OCI-M2 (cell line): ENCODE measurements at regions not wholly inside any gene's neighbourhood (a gene's known extent, or its start where the extent isn't known, plus 50 kb on each side); places are given as distances from the start of the nearest gene placed in this dataset.
A peak's percentile ranks its signal among the peaks of the same experiment; 100 is the strongest.

ENCODE experiments used
- DNase-seq: peaks from one replicate; lab custom pipeline; 2025; ENCODE audit not compliant: unreplicated experiment; lab: John Stamatoyannopoulos, UW

DNA sequence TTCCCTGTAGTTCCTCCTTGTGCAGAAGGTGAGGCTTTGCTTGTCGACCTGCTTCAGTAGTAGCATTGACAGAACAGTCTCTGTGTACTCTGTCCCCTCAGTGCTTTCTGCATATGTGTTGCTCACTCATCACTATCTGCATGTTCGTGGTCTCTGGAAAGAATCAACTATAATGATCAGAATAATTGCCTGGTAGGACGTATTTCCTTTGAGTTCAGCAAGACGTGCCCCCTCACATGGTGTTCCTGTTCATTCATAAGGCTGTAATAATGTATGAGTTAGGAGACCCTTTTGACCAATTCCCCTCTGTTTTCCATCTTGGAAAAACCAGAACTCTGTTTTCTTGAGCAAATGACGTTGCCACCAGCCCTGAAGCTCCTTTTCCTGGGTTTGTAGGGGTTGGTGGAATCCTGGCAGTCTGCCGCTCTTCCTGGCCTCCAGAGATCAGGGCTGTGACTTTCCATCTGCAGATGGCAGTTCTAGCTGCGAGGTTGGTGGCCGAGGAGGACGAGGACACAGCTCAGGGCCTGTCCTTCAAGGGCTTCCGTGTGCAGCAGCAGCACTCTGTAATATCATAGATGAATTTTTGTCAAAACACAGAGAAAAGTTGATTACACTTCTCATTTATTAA lies 61.9 kb downstream of the EXOSC2 start:
- DNase-seq: no peak

DNA sequence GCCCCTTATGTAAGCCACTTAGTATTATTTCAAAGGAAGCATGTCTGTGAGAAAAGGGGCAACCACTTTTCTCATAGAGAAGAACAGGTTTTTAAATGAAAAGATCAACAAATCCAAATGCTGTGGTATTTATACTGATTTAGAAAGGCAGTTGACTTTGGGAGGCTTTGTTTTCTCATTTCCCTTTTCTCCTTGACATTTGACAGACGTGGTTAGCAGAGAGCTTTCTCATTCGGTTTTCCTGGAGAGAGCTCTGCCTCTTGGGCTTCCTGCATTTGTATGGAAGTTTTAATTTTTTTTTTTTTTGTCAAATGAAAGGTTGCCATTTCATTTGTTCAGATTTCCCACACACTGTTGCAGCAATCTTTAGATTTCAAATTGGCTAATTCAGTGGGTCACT lies 62.5 kb downstream of the EXOSC2 start:
- DNase-seq: no peak

DNA sequence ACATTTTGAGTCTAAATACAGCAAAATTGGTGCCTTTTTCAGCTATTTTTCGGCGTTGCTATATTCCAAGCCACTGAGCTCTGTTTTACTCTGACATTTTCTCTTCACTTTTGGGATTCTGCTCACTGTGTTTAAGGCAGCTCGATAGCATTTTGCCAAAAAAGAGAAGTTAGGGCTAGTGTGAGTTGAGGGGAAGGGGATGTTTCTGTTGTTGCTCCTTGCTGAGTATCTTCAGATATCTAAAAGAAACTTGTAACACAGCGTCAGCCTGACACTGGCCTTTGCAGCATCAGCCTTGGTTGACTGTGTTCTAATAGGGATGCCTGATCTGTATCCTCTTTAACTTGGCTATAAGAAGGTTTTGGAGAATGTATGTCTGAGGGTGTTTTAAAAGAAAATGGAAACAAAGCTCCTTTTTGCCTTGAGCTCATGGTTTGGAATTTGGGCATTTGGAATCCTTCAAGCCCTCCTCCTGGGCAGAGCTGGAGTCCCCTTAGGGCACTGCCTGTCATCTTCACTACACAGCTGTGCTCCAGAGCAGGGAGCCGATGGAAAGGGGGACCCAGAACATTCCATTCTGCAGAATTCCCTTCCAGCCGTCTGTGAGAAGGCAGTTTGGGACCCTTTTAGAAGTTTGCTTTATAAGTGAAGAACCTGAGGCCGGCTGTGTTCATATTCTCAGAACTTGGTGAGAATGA lies 63.0 kb downstream of the EXOSC2 start:
- DNase-seq: no peak

DNA sequence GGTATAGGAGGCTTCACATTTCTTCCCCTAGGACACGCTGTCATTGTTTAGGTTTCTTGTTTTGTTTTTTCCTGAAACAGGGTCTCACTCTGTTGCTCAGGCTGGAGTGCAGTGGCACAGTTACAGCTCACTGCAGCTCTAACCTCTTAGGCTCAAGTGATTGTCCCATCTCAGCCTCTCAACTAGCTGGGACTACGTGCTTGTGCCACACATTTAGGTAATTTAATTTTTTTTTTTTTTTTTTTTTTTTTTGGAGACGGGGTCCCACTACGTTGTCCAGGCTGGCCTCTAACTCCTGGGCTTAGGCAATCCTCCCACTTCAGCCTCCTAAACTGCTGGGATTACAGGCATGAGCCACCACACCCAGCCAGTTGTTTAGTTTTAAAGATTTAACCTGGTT lies 66.2 kb downstream of the EXOSC2 start:
- DNase-seq: no peak

DNA sequence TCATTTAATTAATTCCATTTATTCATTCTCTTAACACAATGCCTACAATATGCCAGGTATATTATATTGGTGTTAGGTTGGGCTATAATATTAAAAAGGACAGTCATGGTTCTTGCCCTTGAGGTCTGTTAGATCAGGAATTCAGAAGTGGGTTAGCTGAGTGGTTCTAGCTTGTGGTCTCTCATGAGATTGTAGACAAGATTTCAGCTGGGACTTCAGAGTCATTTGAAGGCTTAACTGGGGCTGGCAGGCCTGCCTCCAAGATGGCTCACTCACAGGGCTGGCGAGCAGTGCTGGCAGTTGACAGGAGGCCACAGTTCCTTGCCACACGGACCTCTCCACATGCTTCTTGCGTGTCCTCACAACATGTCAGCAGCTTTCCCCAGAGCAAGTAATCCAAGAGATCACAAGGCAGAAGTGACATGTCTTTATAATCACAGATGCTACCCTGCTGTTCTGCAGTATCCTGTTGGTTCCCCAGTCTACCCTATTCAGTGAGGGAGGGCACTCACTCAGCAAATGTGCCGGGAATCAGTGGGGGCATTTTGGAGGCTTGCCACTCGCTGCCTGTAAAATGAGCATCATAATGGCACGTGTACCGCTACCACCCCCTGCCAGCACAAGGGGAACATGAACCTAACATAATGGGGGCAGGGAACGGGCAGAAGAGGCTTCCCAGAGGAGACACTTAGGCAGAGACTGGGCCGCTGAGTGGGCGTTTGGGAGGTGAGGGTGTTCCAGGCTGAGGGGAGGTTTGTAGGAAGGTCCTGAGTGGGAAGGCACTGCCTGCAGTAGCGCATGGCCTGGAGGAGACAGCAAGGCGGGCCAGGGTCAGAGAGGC lies 70.0 kb downstream of the EXOSC2 start:
- no peak for DNase-seq

DNA sequence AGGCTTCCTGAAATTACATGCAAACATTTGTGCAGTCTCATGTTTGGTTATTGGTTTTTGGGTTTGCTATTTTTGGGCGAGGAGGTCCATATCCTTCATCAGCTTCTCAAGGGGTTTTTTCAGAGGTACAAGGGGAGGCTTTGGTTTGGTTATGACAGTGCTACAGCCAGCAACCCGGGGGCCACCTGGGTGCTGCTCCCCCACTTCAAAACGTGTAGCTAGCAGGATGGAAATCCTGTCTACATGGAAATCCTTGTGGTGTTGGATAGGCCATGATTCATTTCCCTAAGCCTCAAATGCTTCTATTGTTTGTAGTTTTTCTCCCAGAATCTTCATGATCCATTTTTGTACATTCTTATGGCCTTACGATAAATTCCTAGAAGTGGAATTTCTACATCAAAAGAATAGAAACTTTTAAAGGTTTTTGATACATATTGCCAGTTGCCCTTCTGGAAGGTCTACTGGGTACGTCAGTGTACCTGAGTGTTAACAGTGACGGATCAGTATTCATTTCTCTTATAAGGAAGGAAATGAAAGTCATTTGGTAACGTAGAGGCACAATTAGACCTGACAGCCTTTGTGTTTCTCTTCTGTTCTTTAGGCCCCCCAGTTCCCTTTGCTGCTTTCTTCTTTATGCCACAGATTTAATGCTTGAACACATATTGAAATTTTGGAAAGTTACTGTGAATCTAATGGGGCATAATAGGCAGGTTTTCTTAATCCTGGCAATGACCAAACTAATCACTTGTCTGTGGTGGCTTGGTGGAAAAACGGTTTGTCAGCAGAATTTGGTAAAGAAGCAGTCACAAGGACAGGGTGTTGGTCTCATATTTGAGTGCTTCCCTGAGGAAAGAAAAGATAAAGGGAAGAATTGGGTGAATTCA lies 69.7 kb upstream of the ABL1 start:
- DNase-seq: no peak

DNA sequence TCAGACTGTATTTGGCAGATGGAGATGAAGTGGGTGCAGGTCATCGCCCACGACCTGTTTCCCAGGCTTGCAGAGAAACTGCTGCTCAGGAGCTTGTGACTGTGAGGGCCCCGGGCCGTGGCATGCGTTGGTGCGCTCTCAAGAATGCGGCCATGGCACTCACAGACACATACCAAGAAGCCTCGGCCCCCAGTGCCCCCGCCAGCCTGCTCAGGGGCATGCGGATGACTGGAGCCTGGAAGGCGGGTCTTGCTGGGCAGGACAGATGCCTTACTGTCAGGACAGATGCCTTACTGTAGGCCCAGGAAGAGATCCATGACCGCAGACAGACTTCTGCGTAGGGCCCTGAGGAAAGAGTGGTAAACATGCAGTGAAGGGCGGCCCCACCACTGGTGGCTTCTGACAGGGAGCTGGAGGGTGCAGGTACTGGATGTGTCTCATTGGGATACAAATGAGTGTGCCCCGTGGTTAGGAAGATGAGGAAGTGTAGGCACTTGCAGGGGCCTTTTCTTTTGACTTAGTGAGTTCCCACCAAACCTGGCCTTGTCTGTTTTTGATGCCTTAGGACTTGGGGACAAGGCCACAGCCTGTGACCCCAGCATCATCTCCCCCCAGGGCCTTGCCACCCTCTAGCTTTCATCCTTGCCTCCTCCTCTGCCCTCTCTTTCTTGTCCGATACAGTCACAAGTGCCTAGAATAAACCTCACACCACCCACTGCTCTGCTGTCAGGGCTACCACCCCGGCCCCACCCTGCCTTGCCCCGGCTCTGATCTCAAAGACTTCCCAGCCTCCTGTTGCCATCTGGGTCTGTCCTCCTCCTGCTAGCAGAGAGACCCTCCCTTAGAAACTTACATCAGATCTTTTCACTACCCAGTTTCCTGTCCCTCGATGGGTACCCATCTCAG lies 68.8 kb upstream of the ABL1 start:
- no peak for DNase-seq

DNA sequence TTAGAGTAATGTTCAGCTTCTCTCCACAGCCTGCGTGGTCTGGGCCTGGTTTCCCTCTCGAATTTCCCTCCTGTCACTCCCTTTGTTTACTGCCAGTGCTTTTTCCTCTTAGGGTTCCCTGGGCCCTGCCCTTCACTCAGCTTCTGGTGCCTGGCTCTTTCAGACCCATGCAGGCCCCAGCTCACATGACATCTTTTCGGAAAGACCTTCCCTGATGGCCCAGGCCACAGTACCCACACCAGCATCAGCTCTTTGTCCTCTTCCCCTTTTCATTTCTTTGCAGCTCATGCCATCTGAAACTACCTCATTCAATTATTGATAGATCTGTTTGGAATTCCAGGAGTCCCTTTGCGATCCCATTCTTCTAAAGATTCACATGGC lies 68.1 kb upstream of the ABL1 start:
- DNase-seq: no peak

DNA sequence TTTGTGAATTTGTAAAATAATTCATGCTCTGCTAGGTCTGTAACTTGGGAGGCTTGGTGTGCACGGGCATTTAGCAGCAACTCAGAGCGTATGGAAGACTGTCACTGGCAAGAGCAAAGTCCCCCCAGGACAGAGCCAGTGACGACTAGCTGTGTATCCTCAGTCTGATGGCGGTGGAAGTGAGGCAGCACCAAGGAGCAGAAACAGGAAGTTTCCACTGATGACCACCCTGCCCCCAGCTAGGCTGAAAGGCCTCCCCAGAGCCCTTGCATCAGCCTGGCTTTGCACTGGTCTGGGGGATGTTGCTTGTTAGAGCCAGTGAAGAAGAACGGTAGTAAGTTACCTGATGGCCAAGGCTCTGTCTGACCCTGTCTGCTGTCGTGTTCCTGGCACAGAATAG lies 66.8 kb upstream of the ABL1 start:
- DNase-seq: peak; percentile 1

DNA sequence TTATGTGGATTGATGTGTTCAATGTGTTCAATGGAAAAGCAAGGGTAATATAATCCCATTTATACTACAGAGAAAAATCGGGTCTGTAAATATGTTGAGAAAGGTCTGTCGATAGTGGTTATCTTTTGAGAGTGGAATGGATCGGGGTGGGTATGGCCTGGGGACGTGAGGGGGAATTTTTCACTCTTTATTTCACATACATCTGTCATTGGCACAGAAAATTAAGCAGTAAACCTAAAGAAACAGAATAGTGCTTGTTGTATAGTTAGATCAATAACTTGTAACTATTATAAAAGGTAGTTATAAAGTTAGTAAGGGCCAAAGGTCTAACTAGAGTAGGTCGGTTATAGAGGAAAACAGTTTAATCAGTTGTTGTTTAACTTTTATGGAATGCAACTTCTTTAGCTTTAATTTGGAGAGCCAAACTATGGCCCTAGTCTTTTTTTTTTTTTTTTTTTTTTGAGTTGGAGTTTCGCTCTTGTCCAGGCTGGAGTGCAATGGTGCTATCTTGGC lies 66.1 kb upstream of the ABL1 start:
- no peak for DNase-seq

DNA sequence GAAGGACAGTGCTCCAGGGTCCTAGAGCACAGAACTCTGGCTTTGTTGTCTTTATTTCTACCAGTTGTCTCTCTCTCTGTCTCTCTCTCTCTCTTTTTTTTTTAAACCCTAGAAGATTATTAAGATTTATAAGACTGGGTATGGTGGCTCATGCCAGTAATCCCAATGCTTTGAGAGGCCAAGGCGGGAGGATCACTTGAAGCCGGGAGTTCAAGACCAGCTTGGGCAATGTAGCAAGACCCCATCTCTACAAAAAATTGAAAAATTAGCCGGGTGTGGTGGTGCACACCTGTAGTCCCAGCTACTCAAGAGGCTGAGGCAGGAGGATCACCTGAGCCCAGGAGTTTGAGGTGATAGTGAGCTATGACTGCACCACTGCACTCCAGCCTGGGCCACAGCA lies 65.0 kb upstream of the ABL1 start:
- DNase-seq: no peak

DNA sequence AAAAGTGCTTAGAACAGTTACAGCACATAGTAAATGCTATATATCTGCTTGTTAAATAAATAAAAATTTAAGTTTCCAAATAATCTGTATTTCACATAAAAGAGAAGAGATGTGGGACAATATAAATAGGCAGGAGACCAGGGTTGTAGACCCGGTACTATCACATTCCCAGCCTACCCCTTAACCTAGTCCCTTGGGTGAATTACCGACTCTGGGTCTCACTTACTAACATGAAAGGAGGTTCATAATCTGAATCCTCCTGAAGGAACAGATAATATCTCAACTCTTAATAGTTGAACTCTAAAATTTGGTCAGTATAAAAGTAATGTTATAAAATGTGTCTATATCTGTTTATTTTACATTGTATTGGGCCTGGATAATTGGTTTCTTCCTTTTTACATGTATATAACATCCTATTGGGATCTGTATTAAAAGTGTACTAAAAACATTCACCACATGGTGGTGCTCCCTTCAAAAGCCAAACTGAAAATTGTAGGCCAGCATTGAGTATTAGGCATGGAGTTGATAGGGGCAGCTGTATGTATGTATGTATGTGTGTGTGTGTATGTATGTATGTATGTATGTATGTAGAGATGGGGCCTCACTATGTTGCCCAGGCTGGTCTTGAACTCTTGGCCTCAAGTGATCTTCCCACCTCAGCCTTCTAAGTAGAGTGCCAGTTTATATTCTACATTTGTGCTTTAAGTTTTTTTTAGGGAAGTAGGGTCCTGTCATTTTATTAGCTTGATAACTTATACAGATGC lies 64.2 kb upstream of the ABL1 start:
- DNase-seq: peak; percentile 4

DNA sequence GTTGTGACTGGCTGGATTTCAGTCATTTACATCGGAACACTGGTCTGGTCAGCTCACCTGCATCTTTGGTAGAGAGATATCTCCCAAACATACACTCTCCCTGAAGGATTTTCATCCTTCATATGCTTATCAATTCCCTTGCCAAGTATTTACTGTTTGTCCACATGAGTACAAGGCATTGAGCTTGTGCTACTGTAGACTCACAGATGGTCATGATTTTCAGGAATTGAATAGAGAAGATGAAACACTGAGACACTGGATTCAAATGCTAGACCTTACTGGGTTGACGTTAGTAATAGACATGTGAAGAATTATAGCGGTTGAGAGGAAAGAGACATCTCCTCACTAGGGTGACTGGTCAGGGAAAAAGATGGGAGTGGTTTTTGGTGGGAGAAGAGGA lies 62.9 kb upstream of the ABL1 start:
- DNase-seq: no peak

DNA sequence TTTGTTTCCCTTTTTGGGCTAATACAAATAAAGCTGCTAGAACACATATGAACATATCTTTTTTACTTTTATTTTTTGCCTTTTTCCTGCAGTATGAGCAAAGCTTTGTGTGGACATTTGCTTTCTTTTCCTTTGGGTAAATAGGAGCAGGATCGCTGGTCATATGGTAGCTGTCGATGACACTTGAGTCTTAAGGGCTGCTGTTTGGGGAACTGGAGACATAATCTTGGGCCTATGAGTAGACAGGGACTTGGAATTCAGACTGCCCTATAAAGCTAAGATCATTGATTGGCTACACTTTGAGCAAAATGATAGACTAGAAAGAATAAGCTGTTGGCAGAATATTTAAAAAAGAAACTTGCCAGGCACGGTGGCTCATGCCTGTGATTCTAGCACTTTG lies 60.9 kb upstream of the ABL1 start:
- DNase-seq: no peak

DNA sequence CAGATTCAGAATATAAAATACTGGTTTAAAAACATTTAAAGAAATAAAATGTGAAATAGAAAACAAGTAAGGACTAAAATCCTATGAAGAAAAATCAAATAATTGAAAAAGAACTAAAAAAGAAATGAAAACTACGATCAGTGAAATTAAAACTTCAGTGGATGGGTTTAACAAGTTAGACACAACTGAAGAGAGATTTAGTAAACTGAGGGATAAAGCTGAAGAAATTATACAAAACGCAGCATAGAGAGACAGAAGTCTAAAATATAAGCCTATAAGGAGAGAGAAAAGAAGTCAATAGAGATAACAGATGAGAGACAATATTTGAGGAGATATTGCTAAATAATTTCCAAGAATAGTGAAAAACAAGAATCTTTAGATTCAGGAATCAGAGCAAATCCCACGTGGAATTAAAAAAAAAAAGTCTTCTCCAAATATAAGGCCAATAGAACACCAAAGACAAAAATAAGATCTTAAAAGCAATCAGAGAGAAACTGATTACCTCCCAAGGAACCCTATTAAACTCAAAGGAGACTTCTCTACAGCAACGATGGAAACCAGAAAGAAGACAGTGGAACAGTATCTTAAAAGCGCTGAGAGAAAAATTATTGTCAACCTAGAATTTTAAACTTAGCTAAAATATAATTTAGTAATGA lies 59.6 kb upstream of the ABL1 start:
- no peak for DNase-seq

DNA sequence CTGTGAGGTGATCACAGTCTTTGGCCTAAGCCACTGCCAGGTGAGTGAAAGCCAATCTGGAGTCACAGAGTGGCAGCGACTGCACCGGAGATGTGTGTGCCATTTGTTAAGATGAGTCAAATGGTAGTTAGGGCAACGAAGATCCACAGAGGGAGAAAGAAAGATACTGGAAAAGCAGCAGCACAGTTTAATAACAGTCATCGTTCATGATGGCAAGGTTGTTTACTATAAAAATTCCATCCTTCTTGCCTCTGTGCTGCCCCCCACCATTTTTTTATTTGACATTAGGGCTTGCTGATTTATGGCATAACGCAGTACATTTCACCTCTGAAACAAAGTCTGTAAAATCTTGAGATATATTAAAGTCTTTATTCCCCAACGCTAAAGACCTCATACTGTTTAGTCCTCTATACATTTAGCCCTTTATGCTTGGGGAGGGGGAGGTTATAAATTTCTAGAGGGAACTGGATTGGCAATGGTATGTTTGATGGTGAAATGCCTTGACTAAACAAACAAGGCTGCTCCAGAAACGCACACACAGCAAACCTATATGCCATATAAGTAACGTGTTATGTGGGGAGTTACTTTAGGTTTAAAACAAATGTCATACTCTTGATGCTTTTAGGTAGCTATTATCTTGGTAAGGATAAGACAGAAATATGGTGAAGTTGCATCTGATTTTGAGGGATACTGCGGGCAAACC lies 55.8 kb upstream of the ABL1 start:
- no peak for DNase-seq

DNA sequence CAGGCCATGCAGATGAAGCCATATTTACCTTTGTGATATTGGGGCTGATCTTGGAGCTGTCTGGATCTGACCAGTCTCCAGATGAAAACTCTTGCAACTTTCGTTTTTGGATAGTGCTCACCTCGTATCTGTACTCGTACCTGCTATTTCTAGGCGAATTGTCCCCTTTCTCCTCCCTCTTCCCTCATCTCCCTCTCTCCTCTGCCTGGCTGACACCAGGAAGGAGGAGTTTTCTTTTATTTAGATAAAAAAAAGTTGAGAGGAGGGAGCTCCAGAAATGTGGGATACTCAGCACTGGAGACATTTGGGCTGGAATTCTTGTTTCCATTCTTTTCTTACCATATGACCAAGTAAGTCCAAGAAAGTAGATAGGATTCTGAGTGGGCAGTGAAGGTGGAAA lies 54.6 kb upstream of the ABL1 start:
- no peak for DNase-seq

DNA sequence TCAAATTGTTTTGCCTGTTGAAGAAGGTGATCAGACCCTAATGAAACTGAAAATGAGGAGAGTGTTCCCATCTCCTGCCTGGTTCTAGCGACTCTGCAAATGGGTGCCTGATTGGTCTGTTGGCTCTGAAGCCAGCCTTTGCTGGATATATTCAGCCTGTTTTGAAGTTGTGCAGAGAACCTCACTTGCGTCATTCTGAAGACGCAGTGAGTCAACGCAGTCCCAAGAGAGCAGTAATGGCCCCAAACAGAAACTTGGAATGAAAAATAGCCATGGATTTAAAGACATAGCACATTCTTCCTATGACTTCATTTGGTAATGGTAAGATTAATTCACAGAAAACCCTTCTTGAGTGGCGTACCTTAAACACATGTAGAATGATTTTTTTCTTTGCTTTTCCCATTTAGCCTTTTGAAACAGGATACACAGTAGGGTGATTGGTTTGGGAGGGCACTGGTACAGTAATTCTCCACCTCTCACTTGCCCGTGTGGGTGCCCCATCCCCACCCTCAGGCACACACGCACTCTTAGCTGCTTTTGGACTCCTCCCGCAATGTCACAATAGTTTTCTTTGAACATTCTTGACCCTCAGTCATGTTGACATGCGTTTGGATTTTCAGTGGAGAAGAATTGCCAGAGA lies 54.1 kb upstream of the ABL1 start:
- DNase-seq: no peak
